Spleen (tissue), 7 donors: ENCODE measurements at regions not wholly inside any gene's neighbourhood (a gene's known extent, or its start where the extent isn't known, plus 50 kb on each side); places are given as distances from the start of the nearest gene placed in this dataset.

Source experiments
- POLR2AphosphoS5 ChIP-seq, 3 donors: sonication (generic); formaldehyde crosslinking; IDR thresholded peaks; one replicate each; pipeline ENCODE4 v1.5.1; 2017; ENCODE audit warnings: antibody characterized with exemption in 3 of 3
- TF ChIP-seq, protein P1 (sequence below), 11 experiments: fragments of 200-600 bp in 7 of 11; fragments of 450-650 bp in 4 of 11; sonication (generic) in 4 of 11; IDR thresholded peaks in 8 of 11; conservative IDR thresholded peaks in 3 of 11; 1 replicate in 7 of 11; 2 replicates in 4 of 11; pipeline versions ENCODE4 v1.4.0 to v1.8.0; 2016 to 2021; ENCODE audit warnings: antibody characterized with exemption in 11 of 11, inconsistent platforms in 4 of 11, mild to moderate bottlenecking in 1 of 11
- donor health status: DM: no; HTN: no; CAD: no; lungs with moderate emphysema.
- donor health status: DM: no; HTN: no; CAD: no.
- donor health status: DM: no; HTN: no; CAD: no.

DNA sequence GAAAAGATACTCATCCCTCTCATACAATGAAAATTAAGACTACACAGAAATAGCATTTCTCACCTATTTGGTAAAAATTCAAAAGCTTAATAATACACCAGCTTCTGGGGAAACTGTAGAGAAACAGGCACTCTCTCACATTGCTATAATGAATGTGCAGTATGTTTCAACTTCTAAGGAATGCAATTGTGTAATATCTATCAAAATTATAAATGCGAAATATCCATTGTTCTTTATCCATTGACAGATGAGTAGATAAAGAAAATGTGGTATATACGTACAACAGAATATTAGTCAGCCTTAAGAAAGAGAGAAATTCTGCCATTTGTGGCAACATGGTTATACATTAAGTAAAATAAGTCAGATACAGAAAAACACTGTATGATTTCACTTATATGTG is 101.4 kb upstream of the OR9G4 start:
- TF ChIP-seq, protein P1, sequence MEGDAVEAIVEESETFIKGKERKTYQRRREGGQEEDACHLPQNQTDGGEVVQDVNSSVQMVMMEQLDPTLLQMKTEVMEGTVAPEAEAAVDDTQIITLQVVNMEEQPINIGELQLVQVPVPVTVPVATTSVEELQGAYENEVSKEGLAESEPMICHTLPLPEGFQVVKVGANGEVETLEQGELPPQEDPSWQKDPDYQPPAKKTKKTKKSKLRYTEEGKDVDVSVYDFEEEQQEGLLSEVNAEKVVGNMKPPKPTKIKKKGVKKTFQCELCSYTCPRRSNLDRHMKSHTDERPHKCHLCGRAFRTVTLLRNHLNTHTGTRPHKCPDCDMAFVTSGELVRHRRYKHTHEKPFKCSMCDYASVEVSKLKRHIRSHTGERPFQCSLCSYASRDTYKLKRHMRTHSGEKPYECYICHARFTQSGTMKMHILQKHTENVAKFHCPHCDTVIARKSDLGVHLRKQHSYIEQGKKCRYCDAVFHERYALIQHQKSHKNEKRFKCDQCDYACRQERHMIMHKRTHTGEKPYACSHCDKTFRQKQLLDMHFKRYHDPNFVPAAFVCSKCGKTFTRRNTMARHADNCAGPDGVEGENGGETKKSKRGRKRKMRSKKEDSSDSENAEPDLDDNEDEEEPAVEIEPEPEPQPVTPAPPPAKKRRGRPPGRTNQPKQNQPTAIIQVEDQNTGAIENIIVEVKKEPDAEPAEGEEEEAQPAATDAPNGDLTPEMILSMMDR (IDR thresholded peaks at IDR 0.05 in 8 of 11, conservative IDR thresholded peaks at IDR 0.05 in 3 of 11) = no peak
- TF ChIP-seq POLR2AphosphoS5 (IDR thresholded peaks at IDR 0.05) = no peak
